ENCODE measurements at regions not wholly inside any gene's neighbourhood (a gene's known extent, or its start where the extent isn't known, plus 50 kb on each side); places are given as distances from the start of the nearest gene placed in this dataset.

DNA sequence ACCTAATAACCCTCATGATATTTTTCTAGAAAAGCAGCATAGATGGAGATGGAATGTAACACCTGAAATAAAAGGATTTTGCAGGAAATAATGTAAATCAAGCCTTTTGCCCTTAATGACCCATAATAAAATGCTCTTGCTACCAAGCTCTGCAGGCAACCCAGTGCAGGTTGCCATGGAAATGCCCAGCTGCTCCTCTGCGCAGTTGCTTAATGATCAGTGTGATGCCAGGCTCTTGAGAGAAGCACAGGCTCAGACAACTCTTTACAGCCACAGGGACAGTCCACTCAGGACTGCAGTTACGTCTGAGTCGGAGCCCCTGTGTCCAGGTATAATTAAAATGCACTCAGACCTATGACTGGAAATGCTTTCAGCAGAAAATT lies 165.5 kb downstream of the LACC1 start:
- intact Hi-C loops (cut with micrococcal nuclease; ENCODE audit: unreplicated experiment) = loop anchor here (5.0 kb wide), 1 partner anchor 138 kb away; no protein-coding TSS in a partner anchor
- TF ChIP-seq, protein P1, sequence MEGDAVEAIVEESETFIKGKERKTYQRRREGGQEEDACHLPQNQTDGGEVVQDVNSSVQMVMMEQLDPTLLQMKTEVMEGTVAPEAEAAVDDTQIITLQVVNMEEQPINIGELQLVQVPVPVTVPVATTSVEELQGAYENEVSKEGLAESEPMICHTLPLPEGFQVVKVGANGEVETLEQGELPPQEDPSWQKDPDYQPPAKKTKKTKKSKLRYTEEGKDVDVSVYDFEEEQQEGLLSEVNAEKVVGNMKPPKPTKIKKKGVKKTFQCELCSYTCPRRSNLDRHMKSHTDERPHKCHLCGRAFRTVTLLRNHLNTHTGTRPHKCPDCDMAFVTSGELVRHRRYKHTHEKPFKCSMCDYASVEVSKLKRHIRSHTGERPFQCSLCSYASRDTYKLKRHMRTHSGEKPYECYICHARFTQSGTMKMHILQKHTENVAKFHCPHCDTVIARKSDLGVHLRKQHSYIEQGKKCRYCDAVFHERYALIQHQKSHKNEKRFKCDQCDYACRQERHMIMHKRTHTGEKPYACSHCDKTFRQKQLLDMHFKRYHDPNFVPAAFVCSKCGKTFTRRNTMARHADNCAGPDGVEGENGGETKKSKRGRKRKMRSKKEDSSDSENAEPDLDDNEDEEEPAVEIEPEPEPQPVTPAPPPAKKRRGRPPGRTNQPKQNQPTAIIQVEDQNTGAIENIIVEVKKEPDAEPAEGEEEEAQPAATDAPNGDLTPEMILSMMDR (conservative IDR thresholded peaks at IDR 0.05; ENCODE audit: low read length) = no peak
- TF ChIP-seq EZH2phosphoT487 (IDR thresholded peaks at IDR 0.05; ENCODE audit: borderline replicate concordance, low read depth, low read length) = no peak
- Histone ChIP-seq H3K9me3 (ENCODE audit: low read length) (no peaks in the 10 kb centered on the region), H3K4me2 (ENCODE audit: low read length) (no peak overlapping the region), H3K36me3 (ENCODE audit: insufficient read depth, low read length) (no peaks in the 10 kb centered on the region), H3K27ac (ENCODE audit: low read depth, low read length, poor library complexity, severe bottlenecking) (no peak overlapping the region), H3K79me2 (ENCODE audit: insufficient read depth, low read depth, low read length) (no peaks in the 10 kb centered on the region), H4K20me1 (ENCODE audit: insufficient read depth, low read length) (no peaks in the 10 kb centered on the region), H3K9me2 (ENCODE audit: insufficient read depth, low read length) (no peaks in the 10 kb centered on the region), H2AFZ (ENCODE audit: low read length) (no peak overlapping the region), H3K4me3 (ENCODE audit: low read depth, low read length, poor library complexity, severe bottlenecking) (no peak overlapping the region), H3K4me1 (ENCODE audit: insufficient read depth, low read length, poor library complexity, severe bottlenecking) (no peaks in the 10 kb centered on the region)
- no peak for DNase-seq (ENCODE audit: low spot score)
- CTCF ChIA-PET (ENCODE audit: unreplicated experiment) = no interaction called here
- no TSS peak for BruUV-seq (replicated peaks)
- POLR2A ChIA-PET = no interaction called here

- Histone ChIP-seq H3K27ac (ENCODE audit: low read depth, low read length, poor library complexity, severe bottlenecking) (no peak overlapping the region), H3K79me2 (ENCODE audit: insufficient read depth, low read depth, low read length) (no peaks in the 10 kb centered on the region), H3K4me2 (ENCODE audit: low read length) (no peak overlapping the region), H3K36me3 (ENCODE audit: insufficient read depth, low read length) (no peaks in the 10 kb centered on the region), H3K4me1 (ENCODE audit: insufficient read depth, low read length, poor library complexity, severe bottlenecking) (no peaks in the 10 kb centered on the region), H2AFZ (ENCODE audit: low read length) (no peak overlapping the region), H3K9me3 (ENCODE audit: low read length) (no peaks in the 10 kb centered on the region), H3K9me2 (ENCODE audit: insufficient read depth, low read length) (no peaks in the 10 kb centered on the region), H3K4me3 (ENCODE audit: low read depth, low read length, poor library complexity, severe bottlenecking) (no peak overlapping the region), H4K20me1 (ENCODE audit: insufficient read depth, low read length) (no peaks in the 10 kb centered on the region)
- BruUV-seq (replicated peaks) = no TSS peak
- intact Hi-C loops (cut with micrococcal nuclease; ENCODE audit: unreplicated experiment) = loop anchor here (5.0 kb wide), 1 partner anchor 139 kb away; no protein-coding TSS in a partner anchor
- POLR2A ChIA-PET = interaction anchor here (0.6 kb wide), 1 partner anchor 186 kb away, joined by 5 read pairs; no protein-coding TSS in a partner anchor
- no peak for DNase-seq (ENCODE audit: low spot score)
- no peak for TF ChIP-seq EZH2phosphoT487 (IDR thresholded peaks at IDR 0.05; ENCODE audit: borderline replicate concordance, low read depth, low read length)
- TF ChIP-seq, protein P1 (conservative IDR thresholded peaks at IDR 0.05; ENCODE audit: low read length) = no peak
- CTCF ChIA-PET (ENCODE audit: unreplicated experiment) = no interaction called here
Observed at GRCh38 chr13:44046428-44046827, 166.7 kb downstream of the LACC1 start.

GRCh38 chr13:44048326-44048725 lies 168.6 kb downstream of the LACC1 start:
- intact Hi-C loops (cut with micrococcal nuclease; ENCODE audit: unreplicated experiment) = loop anchor here (5.0 kb wide), 1 partner anchor 141 kb away; no protein-coding TSS in a partner anchor
- no peaks in the 10 kb centered on the region for H3K9me3 ChIP-seq (ENCODE audit: low read length)
- H3K4me3 ChIP-seq (ENCODE audit: low read depth, low read length, poor library complexity, severe bottlenecking) = no peak overlapping the region
- H3K36me3 ChIP-seq (ENCODE audit: insufficient read depth, low read length) = no peaks in the 10 kb centered on the region
- no peak for DNase-seq (ENCODE audit: low spot score)
- H4K20me1 ChIP-seq (ENCODE audit: insufficient read depth, low read length) = no peaks in the 10 kb centered on the region
- ChIA-PET POLR2A (interaction anchor here (1.1 kb wide), 1 partner anchor 140 kb away, joined by 3 read pairs; no protein-coding TSS in a partner anchor), CTCF (ENCODE audit: unreplicated experiment) (no interaction called here)
- no peak for TF ChIP-seq EZH2phosphoT487 (IDR thresholded peaks at IDR 0.05; ENCODE audit: borderline replicate concordance, low read depth, low read length)
- TF ChIP-seq, protein P1 (conservative IDR thresholded peaks at IDR 0.05; ENCODE audit: low read length) = peak; percentile 61
- no peaks in the 10 kb centered on the region for H3K9me2 ChIP-seq (ENCODE audit: insufficient read depth, low read length)
- no peaks in the 10 kb centered on the region for H3K4me1 ChIP-seq (ENCODE audit: insufficient read depth, low read length, poor library complexity, severe bottlenecking)
- no peak overlapping the region for H2AFZ ChIP-seq (ENCODE audit: low read length)
- H3K27ac ChIP-seq (ENCODE audit: low read depth, low read length, poor library complexity, severe bottlenecking) = no peak overlapping the region
- H3K79me2 ChIP-seq (ENCODE audit: insufficient read depth, low read depth, low read length) = no peaks in the 10 kb centered on the region
- H3K4me2 ChIP-seq (ENCODE audit: low read length) = no peak overlapping the region
- no TSS peak for BruUV-seq (replicated peaks)

Data from OCI-LY7 (cell line).